GM23248 (cell line): ENCODE measurements at regions not wholly inside any gene's neighbourhood (a gene's known extent, or its start where the extent isn't known, plus 50 kb on each side); places are given as distances from the start of the nearest gene placed in this dataset.

Source experiments
- DNase-seq: peaks from one replicate; pipeline ENCODE4 v3.0.0-alpha.2; 2015
- H2AFZ ChIP-seq: fragments of 200-600 bp; sonication (generic); 2 replicates; pipeline ENCODE4 v1.6.1; 2016; ENCODE audit warnings: antibody characterized with exemption
- H3F3A ChIP-seq: fragments of 200-600 bp; sonication (generic); 2 replicates; pipeline ENCODE4 v1.6.1; 2016; ENCODE audit warnings: mild to moderate bottlenecking, antibody characterized with exemption, mixed run types; ENCODE audit not compliant: insufficient read depth
- H3K27ac ChIP-seq: fragments of 200-600 bp; sonication (generic); 2 replicates; pipeline ENCODE4 v1.5.1; 2016; ENCODE audit warnings: mild to moderate bottlenecking
- H3K27me3 ChIP-seq: fragments of 200-600 bp; sonication (generic); replicated peaks from 2 replicates; pipeline ENCODE4 v1.6.1; 2016; ENCODE audit warnings: mild to moderate bottlenecking; ENCODE audit not compliant: insufficient read depth
- H3K36me3 ChIP-seq: fragments of 200-600 bp; sonication (generic); 2 replicates; pipeline ENCODE4 v1.6.1; 2016; ENCODE audit warnings: low read depth, mild to moderate bottlenecking
- H3K4me1 ChIP-seq: fragments of 200-600 bp; sonication (generic); 2 replicates; pipeline ENCODE4 v1.6.1; 2016; ENCODE audit warnings: mild to moderate bottlenecking; ENCODE audit not compliant: insufficient read depth
- H3K4me2 ChIP-seq: fragments of 200-600 bp; sonication (generic); one replicate; pipeline ENCODE4 v1.6.1; 2016; ENCODE audit warnings: mild to moderate bottlenecking; ENCODE audit not compliant: unreplicated experiment
- H3K4me3 ChIP-seq: fragments of 200-600 bp; sonication (generic); 2 replicates; pipeline ENCODE4 v1.5.1; 2016; ENCODE audit warnings: mild to moderate bottlenecking
- H3K79me2 ChIP-seq: fragments of 200-600 bp; sonication (generic); 2 replicates; pipeline ENCODE4 v1.6.1; 2016; ENCODE audit warnings: mild to moderate bottlenecking; ENCODE audit not compliant: insufficient read depth
- H3K9ac ChIP-seq: fragments of 200-600 bp; sonication (generic); 2 replicates; pipeline ENCODE4 v1.6.1; 2016; ENCODE audit warnings: mild to moderate bottlenecking
- H3K9me2 ChIP-seq: fragments of 200-600 bp; sonication (generic); 2 replicates; pipeline ENCODE4 v1.6.1; 2016; ENCODE audit warnings: mixed run types, mild to moderate bottlenecking, moderate library complexity; ENCODE audit not compliant: insufficient read depth
- H3K9me3 ChIP-seq: fragments of 200-600 bp; sonication (generic); one replicate; pipeline ENCODE4 v1.6.1; 2017; ENCODE audit warnings: low read depth
- H4K20me1 ChIP-seq: fragments of 200-600 bp; sonication (generic); 2 replicates; pipeline ENCODE4 v1.6.0; 2016; ENCODE audit not compliant: insufficient read depth
- EZH2 ChIP-seq: fragments of 200-600 bp; sonication (generic); IDR thresholded peaks from 2 replicates; pipeline ENCODE4 v1.6.1; 2018; ENCODE audit warnings: antibody characterized with exemption, mild to moderate bottlenecking; ENCODE audit not compliant: insufficient read depth, poor library complexity, severe bottlenecking
- EZH2phosphoT487 ChIP-seq: fragments of 200-600 bp; sonication (generic); IDR thresholded peaks from 2 replicates; pipeline ENCODE4 v1.6.1; 2018; ENCODE audit warnings: antibody characterized with exemption, moderate library complexity, mild to moderate bottlenecking, low read depth; ENCODE audit not compliant: insufficient read depth
- WGBS, 2 experiments: methylation state at CpG; one replicate each; pipeline ENCODE4 v1.1.6; 2015 to 2017; ENCODE audit warnings: low lambda C conversion rate in 2 of 2, low coverage in 1 of 2; ENCODE audit errors: missing lambda C conversion rate in 2 of 2; 5-methylcytosine and 5-hydroxymethylcytosine counted together
- in situ Hi-C: fragments of 300-500 bp; cut with MboI; formaldehyde crosslinking; loops from 2 replicates; pipeline ENCODE4 v1.15.0; 2020

DNA sequence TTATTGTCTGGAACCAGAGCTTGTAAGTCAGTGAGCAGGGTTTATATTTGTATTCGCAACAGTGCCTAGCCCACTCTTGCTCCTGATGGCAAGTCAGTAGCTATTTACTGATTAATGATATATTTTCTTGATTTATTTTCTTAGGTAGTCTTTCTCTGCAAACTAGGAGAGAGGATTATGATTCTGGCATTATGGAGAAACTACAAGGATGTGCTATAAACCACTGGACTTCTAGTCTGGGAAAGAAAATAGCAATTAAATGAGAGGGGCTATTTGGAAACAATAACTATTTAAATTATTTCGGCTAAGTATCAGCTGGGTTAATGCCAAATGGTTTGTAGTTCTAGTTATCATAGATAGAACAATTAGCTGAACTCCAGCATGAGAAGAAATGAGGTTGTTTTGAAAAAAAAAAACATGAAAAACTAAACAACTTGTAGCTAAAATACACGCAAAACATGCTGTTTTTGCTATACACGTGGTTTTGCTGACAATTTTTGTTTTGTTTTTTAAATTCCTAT lies 304.9 kb upstream of the TCF21 start:
- TF ChIP-seq EZH2phosphoT487, result no peak
- TF ChIP-seq EZH2, result no peak

DNA sequence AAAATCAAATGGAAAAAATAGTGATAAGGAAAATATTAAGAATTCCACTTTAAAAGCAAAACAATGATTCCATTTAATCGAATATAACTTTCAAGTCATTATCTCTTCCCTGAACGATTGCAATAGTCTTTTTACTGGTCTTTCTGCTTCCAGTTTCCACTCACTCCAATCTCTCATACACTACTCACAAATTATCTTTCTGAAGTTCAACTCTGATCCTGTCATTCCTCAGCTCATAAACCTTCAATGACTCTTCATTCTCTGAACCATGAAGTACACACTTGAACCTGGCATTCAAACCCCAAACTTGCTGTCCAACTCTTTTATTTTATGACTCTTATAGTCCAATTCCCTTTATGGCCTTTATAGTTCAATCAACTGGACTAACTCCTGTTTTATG lies 304.1 kb upstream of the TCF21 start:
- DNase-seq, result no peak
- in situ Hi-C loops, result no loop called here
- Histone ChIP-seq H3F3A (peaks cover 15% of the 10 kb centered on the region), H2AFZ (no peak overlapping the region), H3K9me3 (no peaks in the 10 kb centered on the region), H3K79me2 (no peaks in the 10 kb centered on the region), H4K20me1 (no peaks in the 10 kb centered on the region), H3K36me3 (no peaks in the 10 kb centered on the region), H3K27ac (no peak overlapping the region), H3K4me2 (no peak overlapping the region), H3K4me1 (peaks cover 19% of the 10 kb centered on the region), H3K9ac (no peak overlapping the region), H3K27me3 (no peaks in the 10 kb centered on the region), H3K9me2 (no peaks in the 10 kb centered on the region; the same call in 1 of the 2 replicates), H3K4me3 (no peak overlapping the region)
- TF ChIP-seq EZH2 (no peak), EZH2phosphoT487 (no peak)
- WGBS, 2 experiments, result 87 to 90% methylated on average over 2 of the region's 2 CpGs

More for the DNA sequence above, 304.9 kb upstream of the TCF21 start:
- no peak overlapping the region for H3K4me2 ChIP-seq
- no peak overlapping the region for H3K27ac ChIP-seq
- 76 to 77% methylated on average over 4 of the region's 4 CpGs for whole genome bisulfite sequencing, 2 experiments
- in situ Hi-C loops, result no loop called here
- no peaks in the 10 kb centered on the region for H3K9me3 ChIP-seq
- no peaks in the 10 kb centered on the region; the same call in 1 of the 2 replicates for H3K9me2 ChIP-seq
- H3K36me3 ChIP-seq, result no peaks in the 10 kb centered on the region
- peaks cover 15% of the 10 kb centered on the region for H3F3A ChIP-seq
- H3K4me1 ChIP-seq, result peaks cover 19% of the 10 kb centered on the region
- no peak for DNase-seq
- H3K4me3 ChIP-seq, result no peak overlapping the region
- H3K79me2 ChIP-seq, result no peaks in the 10 kb centered on the region
- H2AFZ ChIP-seq, result no peak overlapping the region
- no peak overlapping the region for H3K9ac ChIP-seq
- H3K27me3 ChIP-seq, result no peaks in the 10 kb centered on the region
- no peaks in the 10 kb centered on the region for H4K20me1 ChIP-seq

DNA sequence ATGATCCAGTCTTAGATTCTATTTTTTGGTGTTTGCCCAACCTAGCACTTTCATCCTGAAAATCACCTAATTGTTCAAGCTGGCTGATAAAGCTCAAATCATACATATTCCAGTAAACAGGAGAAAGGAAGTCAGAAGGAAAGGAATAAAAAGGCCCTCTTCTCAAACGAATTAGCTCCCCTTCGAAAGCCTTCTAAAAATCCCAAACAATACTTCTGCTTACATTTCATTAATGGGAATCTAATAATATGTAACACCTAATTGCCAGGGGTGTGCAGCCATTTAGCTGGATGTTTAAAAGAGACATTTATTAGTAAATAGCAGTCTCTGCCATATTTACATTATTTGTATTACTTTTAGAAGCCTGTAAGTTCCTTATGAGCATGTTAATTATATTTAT lies 302.9 kb upstream of the TCF21 start:
- in situ Hi-C loops, result no loop called here
- H3K4me1 ChIP-seq, result peaks cover 23% of the 10 kb centered on the region
- DNase-seq, result no peak
- H3K4me2 ChIP-seq, result no peak overlapping the region
- H3K9me3 ChIP-seq, result no peaks in the 10 kb centered on the region
- TF ChIP-seq EZH2phosphoT487 (no peak), EZH2 (no peak)
- H3K4me3 ChIP-seq, result no peak overlapping the region
- H2AFZ ChIP-seq, result no peak overlapping the region
- no peaks in the 10 kb centered on the region for H4K20me1 ChIP-seq
- no peak overlapping the region for H3K9ac ChIP-seq
- H3K27me3 ChIP-seq, result no peaks in the 10 kb centered on the region
- no peaks in the 10 kb centered on the region for H3K79me2 ChIP-seq
- no peaks in the 10 kb centered on the region for H3K36me3 ChIP-seq
- WGBS, 2 experiments, result 87 to 89% methylated on average over 2 of the region's 2 CpGs
- H3F3A ChIP-seq, result peaks cover 21% of the 10 kb centered on the region
- no peaks in the 10 kb centered on the region; the same call in 1 of the 2 replicates for H3K9me2 ChIP-seq
- no peak overlapping the region for H3K27ac ChIP-seq

DNA sequence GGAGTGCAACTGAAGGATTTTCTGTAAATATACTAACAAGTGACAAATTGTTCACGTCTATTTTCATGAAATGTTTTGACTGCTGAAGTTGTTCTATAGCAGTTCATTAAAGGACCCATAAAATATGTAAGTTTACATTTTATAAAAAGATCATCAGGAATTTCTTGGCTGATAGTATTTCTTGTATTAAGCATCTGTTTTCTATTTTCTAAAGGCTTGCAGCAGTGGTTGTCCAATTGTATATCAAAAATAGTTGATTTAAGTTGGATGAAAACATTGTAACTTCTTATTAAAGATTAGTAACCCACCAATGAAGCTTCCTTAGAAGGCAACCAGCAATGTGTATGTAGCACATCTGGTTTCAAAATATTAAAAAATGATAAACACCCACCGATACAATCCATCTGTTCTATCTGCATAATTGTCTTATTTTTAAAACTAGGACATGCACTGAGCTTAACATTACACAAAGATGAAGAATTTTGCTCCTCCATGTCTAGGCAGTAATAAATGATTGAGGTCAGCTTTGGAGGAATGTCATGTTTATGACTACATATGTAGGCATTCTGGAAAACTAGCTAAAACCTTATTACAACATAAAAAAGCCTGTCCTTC lies 301.3 kb upstream of the TCF21 start:
- no peaks in the 10 kb centered on the region; the same call in 1 of the 2 replicates for H3K9me2 ChIP-seq
- H3K4me1 ChIP-seq, result peaks cover 40% of the 10 kb centered on the region
- H3K9me3 ChIP-seq, result no peaks in the 10 kb centered on the region
- no peaks in the 10 kb centered on the region for H3K36me3 ChIP-seq
- peak overlapping the region; percentile 54 for H3K4me2 ChIP-seq
- H3K27ac ChIP-seq, result peak overlapping the region; percentile 34
- no peaks in the 10 kb centered on the region for H3K27me3 ChIP-seq
- peak overlapping the region; percentile 59; the same call in 1 of the 2 replicates for H2AFZ ChIP-seq
- no peak for TF ChIP-seq EZH2
- TF ChIP-seq EZH2phosphoT487, result no peak
- peaks cover 33% of the 10 kb centered on the region for H3F3A ChIP-seq
- 0 out of 2 replicates have a peak overlapping the region, but pooled peaks have one; percentile 14 for H3K4me3 ChIP-seq
- H4K20me1 ChIP-seq, result no peaks in the 10 kb centered on the region
- H3K9ac ChIP-seq, result no peak overlapping the region
- H3K79me2 ChIP-seq, result no peaks in the 10 kb centered on the region
- in situ Hi-C loops, result no loop called here
- DNase-seq, result peak; percentile 80
- 16 to 20% methylated on average over 2 of the region's 2 CpGs for WGBS, 2 experiments
